ENCODE measurements at regions not wholly inside any gene's neighbourhood (a gene's known extent, or its start where the extent isn't known, plus 50 kb on each side); places are given as distances from the start of the nearest gene placed in this dataset.

DNA sequence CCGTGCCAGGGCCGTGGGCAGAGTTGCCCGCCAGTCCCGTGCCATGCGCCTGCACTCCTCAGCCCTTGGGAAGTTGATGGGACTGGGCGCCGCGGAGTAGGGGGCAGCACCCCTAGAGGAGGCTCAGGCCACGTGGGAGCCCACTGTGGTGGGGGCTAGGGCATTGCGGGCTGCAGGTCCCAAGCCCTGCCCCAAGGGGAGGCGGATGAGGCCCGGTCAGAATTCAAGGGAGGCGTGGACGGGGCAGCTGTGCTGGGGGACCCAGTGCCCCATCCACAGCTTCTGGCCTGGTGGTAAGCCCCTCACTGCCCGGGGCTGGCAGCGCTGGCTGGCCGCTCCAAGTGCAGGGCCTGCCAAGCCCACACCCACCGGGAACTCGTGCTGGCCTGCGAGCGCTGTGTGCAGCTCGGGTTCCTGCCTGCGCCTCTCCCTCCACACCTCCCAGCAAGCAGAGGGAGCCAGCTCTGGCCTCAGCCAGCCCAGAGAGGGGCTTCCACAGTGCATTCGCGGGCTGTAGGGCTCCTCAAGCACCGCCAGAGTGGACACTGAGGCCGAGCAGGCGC, 317.8 kb downstream of the HAO1 start:
- TF ChIP-seq CTCF (conservative IDR thresholded peaks at IDR 0.05; ENCODE audit: low read depth, low read length) (no peak), BHLHE40 (IDR thresholded peaks at IDR 0.05; ENCODE audit: low read depth, low read length) (no peak), MXI1 (IDR thresholded peaks at IDR 0.05; ENCODE audit: borderline replicate concordance, low read depth, low read length) (no peak), CEBPB (IDR thresholded peaks at IDR 0.05; ENCODE audit: low read depth, low read length) (no peak), POLR2A (IDR thresholded peaks at IDR 0.05; ENCODE audit: low read depth, low read length) (no peak), RAD21 (IDR thresholded peaks at IDR 0.05; ENCODE audit: low read length) (no peak), RFX5 (IDR thresholded peaks at IDR 0.05; ENCODE audit: low read depth, low read length) (no peak), NFE2L2 (IDR thresholded peaks at IDR 0.05; ENCODE audit: low read depth, low read length) (no peak), CHD1 (IDR thresholded peaks at IDR 0.05; ENCODE audit: low read depth, low read length) (no peak)
